GM12873 (cell line): ENCODE measurements at regions not wholly inside any gene's neighbourhood (a gene's known extent, or its start where the extent isn't known, plus 50 kb on each side); places are given as distances from the start of the nearest gene placed in this dataset.

Source experiments
- TF ChIP-seq, protein P1 (sequence below): IDR thresholded peaks from 2 replicates; pipeline ENCODE4 v1.5.1; 2012; ENCODE audit warnings: low read depth, mild to moderate bottlenecking, moderate library complexity, low read length, control low read depth; ENCODE audit not compliant: insufficient read depth; ENCODE audit errors: missing control alignments

GRCh38 chr18:51762373-51762772 is 564.9 kb upstream of the MEX3C start:
- TF ChIP-seq, protein P1, sequence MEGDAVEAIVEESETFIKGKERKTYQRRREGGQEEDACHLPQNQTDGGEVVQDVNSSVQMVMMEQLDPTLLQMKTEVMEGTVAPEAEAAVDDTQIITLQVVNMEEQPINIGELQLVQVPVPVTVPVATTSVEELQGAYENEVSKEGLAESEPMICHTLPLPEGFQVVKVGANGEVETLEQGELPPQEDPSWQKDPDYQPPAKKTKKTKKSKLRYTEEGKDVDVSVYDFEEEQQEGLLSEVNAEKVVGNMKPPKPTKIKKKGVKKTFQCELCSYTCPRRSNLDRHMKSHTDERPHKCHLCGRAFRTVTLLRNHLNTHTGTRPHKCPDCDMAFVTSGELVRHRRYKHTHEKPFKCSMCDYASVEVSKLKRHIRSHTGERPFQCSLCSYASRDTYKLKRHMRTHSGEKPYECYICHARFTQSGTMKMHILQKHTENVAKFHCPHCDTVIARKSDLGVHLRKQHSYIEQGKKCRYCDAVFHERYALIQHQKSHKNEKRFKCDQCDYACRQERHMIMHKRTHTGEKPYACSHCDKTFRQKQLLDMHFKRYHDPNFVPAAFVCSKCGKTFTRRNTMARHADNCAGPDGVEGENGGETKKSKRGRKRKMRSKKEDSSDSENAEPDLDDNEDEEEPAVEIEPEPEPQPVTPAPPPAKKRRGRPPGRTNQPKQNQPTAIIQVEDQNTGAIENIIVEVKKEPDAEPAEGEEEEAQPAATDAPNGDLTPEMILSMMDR, result no peak

DNA sequence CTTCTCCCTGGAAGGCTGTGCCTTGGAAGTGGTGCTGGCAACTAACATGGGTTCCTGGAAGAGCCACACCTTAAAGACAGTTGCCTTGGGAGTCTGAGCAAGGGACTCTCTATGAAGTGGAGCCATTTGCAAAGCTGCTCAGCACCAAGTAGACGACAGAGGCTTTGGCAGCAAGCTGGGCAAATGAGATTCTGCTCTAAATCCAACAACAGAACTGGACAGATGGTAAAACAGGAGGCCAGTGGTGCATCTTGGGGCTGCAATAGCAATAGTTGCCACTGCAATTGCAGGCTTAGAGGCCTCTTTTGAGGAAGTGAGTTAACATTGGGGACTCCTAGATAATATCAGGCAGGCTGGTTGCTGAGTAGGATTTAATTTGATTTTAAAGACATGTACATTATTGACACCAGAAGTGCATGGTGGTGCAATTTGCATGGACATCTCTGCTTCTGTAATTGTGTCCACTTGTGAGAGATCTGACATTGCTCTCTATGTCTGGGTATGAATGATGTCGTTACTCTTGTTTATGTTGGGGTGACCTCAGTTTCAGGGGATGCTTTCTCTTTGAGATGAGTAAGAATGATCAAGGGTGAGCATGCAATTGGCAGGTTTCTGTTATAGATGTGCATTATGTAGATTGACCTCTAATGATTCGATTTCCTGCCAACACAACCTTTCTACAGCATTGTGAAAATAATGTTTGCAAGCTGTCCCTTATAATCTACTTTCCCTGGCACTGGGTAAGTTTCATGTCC is 568.3 kb upstream of the MEX3C start:
- TF ChIP-seq, protein P1, result no peak

- TF ChIP-seq, protein P1, result no peak
Observed at GRCh38 chr18:51767293-51767692, 569.8 kb upstream of the MEX3C start.

GRCh38 chr18:51778115-51778514 is 561.9 kb upstream of the DCC start:
- TF ChIP-seq, protein P1, result no peak

DNA sequence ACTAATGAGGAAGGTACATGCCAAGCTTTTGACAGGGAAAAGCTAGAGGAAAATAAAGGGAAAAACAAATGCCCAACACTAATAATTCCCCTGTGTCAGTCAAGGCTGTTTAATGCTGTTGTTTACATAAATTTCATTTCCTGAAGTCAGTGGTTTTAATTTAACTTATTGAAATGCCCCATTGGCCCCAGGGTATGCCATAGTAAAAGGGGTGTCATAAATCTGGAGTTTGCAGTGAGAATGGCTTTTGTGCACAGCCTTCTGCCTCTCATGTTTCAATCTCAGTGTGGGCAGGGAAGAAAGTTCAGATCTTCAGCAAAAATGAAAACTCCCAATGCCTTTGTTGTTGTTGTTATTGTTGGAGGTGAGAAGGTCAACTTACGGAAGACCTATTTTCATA is 550.1 kb upstream of the DCC start:
- TF ChIP-seq, protein P1, result no peak

DNA sequence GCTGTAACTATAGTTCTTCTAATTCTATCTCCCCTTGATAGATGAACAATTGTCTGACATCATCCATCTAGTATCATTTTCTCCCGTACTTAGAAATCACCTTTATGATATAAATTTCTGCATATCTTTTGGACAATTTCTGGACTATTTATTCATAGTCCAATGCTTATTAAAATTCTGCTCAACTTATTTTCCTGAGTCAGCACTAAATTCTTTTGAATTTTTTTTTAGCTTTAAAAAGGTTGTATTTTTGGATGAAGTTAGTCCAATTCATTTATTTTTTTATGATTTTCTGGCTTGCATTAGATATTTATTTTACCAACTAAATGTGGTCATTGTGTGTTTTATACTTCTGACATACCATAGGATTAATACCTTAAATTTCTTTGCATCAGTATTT is 538.5 kb upstream of the DCC start:
- TF ChIP-seq, protein P1, result no peak

GRCh38 chr18:51802569-51803428 is 537.2 kb upstream of the DCC start:
- TF ChIP-seq, protein P1, result no peak
